ENCODE measurements at regions not wholly inside any gene's neighbourhood (a gene's known extent, or its start where the extent isn't known, plus 50 kb on each side); places are given as distances from the start of the nearest gene placed in this dataset.

DNA sequence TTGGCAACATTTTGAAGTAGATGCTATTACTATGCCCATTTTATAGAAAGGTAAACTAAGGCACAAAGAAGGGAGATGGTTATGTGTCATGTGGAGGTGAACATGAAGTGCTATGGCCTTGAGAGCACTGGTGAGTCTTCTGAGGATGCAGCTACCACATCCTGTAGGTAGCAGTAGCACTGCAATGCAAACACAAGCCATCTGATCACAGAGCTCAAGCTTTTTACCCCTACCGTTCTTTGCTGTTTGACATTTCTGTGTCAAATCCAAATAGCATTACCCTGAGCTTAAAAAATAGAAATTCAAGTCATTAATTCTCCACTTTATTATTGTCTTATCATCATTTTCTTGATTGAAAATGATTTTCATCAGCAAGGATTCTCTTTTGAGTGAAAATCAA is 382.9 kb downstream of the KCTD12 start:
- DNase-seq = peak in 1 of 2 experiments; percentile 23

DNA sequence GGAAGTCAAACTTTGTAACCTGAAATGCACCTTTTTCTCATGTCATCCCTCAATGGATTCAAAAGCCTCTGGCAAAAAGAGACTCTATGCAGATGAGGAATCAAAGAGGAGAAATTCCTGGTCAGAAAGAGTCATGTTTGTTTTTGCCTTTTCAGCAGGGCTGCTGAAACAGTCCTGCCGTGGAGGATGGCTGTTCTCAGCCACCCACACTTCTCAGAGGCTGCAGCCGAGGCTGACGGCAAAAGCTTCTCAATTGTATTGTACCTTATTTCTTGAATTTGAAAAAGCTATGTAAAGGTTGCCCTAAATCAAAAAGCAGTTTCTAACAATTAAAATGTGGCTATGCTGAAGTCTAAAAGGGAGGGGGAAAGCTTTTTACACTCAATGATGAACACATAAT is 385.3 kb downstream of the KCTD12 start:
- no peak for DNase-seq

DNA sequence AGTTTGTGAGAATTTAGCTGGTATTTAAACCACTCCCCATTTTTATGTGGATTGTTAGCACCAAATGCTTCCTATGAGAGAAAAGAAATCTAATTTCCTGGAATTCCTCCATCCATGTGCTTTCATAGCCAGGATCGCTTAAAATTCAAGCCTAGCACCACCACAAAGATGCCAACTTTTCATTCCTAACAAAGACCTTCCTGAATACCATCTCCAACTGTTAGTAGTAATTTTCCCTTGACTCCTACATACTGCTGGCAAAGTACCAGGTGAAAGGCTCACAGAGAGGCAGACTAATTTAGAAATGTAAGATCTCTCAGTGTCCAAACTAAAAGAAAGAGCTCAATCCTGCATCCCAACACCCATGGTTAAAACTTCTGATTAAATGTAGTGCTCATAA is 386.3 kb downstream of the KCTD12 start:
- DNase-seq = no peak

DNA sequence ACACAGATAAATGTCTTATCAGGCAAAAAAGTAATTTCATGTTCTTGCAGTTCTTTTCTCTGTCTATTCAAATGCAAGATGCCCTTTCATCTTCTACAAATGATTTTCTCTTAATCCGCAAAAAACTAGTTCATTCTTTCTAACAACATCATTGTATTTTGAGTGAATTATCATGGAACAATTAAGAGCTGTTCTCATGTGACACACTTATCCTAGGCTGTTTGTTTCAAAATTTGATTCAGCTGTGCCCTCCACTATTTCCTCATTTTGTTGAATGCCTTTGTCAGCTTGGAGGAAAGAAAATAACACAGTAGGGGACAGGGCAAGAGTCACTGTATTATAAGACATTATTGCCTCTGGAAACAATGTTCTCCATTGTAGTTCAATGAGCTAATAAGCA is 396.9 kb downstream of the KCTD12 start:
- DNase-seq = no peak

DNA sequence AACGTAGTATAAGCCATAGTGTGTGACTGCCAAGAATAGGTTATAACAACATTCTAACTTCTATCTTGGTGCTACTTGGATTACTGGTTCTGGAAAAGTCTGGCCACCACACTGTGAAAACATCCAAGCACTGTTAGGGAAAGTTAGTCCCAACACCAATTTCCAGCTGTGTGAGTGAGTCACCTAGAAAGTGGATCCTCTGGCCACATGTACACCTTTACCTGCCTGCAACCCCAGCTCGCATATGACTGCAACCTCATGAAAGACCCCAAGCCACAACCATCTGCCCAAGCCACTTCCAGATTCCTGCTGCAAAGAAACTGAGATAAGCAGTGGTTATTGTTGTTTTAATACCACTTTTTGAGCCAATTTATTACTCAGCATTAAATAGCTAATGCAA is 404.5 kb downstream of the KCTD12 start:
- no peak for DNase-seq

DNA sequence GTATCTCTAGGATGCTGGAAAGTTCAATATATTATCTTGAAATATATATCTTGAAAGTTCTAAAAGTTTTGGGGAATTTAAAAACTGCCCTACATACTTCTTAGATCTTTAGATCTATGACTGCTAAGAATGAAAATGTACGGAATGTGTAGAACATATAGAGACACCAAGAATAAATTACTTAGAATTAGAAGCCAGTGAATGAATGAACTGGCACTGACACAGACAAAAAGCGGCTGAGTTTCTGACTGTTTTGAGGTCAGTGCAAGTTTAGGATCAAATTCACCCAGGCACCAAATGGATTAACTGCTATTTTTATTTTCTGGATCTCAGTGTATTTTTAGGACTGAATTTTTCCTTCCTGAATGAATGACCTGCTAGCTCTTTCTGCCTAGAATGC is 411.2 kb downstream of the KCTD12 start:
- DNase-seq = no peak

DNA sequence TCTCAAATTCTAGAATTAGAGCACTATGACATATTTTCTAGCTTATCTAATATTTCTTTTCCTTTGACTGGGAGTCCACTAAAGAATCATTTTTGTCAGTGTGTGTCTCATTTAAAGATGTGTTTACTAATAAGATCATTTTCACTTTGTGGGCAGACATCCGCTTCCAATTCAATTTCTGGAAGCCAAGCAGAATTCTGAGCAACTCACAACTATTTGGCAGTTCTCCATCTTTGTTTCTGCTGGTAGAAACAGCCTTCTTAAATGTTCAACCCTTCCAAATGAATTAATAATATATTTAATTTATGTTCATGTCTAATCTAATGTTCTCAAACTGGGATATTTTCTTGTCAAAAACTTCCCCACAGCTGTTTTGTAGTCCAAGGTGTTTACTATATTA is 411.8 kb downstream of the KCTD12 start:
- DNase-seq = no peak

DNA sequence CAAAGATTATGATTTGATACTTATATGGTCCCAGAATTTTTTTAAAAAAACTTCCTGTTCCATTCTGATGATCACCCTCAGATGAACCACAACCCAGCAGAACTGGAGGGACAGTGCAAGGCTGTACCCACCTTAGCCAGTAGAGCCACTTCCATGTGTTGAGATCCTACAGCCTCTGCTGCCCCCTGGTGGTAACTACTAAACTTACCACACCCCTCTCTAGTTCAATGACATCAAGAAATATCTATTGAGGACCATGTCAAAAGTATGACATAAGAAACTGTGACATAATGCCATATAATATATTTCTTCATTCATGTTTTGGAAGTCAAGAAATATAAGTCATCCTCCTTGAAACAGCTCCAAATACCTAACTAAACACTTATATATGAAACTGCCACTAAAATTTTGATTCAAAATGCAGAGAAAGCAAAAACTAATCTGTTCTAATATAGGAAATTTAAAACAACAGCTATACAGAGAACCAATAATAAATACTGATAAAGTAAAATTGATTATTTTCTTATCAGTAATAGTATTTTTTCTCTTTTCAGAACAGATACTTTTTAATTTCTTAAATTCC is 412.6 kb downstream of the KCTD12 start:
- peak; percentile 71 to 82 for DNase-seq

DNA sequence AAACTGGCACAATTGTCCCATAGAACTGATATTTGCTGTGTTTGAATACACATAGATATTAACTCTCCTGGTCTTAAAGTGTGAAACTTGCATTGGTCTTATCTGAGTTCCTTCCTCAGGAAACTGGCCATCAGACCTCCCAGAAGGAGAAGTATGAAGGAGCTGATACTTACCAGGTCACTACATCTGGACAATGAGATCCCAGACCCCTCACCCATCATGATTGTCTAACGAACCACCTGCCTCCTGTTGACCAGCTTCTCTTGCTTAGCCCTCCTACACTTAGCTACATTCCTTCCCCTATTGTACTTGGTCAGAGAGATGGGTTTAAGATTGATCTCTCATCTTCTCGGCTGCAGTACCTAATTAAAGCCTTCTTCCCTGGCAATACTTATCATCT is 413.3 kb downstream of the KCTD12 start:
- DNase-seq = no peak

DNA sequence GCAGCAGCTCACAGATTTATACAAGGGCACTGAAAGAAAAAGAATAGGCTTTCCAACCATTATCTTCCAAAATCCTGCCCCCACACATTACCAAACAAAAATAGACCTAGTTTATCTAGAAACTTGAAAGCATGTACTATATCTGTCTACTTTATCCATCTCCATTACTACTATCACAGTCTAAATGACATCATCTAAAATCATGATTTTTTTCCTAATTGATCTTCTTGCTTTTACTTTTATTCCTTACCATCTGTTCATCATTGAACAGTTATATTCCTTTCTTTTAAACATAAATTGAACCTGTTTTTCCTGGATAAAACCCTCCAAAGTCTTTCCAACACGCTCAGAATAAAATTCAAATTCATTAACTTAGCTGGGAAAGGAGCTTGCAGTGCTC is 414.7 kb downstream of the KCTD12 start:
- DNase-seq = no peak

DNA sequence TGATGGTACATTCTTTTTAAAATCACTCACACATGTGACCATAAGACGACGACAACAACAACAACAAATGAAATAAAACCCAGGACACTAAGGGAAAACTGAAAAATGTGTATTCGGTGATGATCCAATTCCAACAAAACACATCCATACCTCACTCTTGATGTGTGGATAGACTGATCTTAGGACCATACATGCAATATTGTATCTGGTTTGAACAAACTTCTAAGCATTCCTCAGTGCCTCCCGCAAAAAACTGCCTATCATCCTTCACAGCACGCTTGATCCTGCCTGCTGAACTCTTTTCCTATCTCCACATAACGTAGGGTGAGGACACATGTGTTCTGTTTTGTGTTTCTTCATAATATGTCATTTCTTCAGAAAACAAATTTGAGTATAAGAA is 415.2 kb downstream of the KCTD12 start:
- DNase-seq = no peak

DNA sequence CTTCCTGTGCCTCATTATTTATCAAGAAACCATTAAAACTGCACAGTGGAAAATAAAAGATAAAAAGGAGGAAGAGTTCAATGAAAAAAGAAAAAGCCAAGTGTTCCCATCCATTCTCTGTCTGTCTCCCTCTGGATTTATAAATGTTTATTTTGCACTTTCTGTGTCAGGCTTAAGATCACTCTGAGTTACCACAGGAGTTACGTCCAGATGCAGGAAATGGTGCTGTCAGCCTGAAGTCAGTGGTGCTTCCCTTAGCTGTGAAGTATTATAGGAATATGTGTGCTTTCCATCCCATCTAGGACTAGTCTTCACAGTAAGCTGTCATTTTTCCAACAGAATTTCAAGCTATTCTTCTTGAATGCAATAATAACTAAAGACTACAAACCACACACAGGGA is 420.2 kb downstream of the KCTD12 start:
- DNase-seq = no peak

DNA sequence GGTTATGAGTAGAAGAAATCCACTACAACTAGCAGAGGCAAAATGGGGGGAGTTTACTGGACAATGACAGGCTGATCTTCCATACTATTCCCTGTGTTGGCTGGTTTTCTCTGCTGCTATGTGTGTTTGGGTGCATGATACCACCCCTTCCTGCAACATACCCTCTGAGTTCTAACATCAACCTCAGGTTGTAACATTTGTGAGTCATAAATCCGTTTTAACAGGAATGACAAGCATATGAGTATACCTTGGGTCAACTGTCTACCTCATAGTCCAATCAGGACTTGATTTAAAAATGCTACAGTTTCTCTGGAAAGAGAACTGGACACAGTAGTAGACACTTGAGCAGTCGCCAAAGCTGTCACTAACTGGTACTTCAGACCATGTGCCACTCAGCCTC is 422.9 kb downstream of the KCTD12 start:
- no peak for DNase-seq

DNA sequence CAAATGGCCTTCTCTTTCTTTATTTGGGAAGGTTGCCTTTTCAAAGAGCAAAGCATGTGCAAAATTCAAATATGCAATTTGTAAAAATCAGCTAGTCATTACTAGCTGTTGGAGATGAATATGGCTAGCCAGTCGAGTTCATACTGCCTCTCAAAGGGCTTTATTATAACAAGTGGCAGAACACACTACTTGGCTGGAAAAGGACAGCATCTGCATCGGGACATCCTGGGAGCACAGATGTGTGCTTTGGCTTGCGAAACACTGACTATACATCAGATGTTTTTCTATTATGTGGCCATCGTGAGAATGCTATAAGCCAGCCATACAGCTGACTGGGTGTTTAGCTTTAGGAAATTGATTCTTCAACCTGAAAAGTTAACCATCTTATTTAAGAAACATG is 424.2 kb downstream of the KCTD12 start:
- no peak for DNase-seq

DNA sequence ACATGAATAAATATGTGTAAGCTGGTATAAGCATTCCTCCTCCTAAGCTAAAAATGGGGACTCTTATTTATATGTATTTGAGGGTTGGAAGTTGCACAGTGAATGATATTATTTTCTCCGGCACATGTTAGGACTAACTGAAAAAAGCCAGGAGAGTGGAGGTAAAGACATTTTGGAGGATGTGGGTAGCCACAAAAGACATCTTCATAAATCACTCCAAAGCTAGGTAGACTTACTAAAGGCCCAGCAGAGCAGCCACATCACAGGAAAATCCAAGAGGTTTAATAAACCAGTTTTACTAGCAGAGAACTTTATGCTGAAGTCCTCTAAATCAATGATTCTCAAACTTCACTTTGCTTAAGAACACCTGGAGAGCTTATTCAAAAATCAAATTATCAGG is 424.7 kb downstream of the KCTD12 start:
- DNase-seq = no peak

DNA sequence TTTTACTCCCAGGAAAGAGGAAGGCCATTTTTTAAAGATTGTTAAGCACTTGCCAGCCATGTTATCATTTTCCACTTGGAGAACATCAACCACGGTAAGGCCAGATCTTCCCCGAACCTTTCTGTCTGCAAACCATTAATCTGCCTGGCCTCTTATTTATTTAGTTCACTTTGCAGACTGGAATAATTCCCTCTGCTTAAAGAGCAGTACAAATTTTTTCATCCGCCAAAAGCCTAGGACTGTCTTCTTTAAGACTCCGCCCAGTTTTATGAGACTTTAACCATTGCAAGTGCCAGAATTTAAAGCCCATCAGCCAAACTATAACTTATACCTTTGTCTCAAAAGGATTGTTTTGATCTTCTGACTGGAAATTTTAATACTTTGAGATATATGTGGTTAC is 426.3 kb downstream of the KCTD12 start:
- no peak for DNase-seq

DNA sequence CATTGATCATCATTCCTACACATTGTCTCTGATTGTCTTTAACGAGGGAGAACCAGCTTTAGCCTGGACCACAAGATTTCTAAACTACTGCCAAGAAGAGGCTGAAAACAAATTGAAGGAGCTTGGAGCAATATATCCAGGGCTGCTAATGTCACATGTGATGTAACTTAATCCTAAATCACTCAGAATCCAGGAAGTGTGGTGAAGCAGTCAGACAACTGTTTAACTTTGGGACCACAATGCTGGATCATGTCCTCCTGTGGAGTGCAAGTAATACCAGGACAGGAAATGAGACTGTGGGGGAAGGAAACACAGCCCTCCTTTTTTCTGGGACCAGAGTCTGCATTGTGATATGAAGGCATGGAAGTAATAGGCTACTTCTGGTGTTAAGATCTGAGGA is 430.2 kb downstream of the KCTD12 start:
- DNase-seq = no peak

DNA sequence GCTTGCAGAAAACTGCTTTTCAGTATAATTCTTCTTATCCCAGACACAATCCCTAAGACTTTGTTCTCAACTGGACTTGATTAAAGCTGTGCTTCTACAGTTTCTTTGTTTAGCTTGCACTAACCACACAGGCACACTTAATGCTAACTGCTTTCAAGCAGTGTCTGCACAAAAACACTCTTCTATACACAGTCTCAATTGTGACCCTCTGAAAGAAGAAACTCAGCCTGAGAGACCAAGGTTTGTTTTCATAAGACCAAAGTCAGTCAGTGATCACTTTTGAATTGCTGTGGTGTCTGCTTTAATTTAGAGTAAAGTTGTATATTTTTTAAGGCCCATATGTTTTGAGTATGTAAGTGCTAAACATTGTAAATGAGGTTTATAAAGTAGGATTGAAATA is 431.2 kb downstream of the KCTD12 start:
- DNase-seq = no peak

DNA sequence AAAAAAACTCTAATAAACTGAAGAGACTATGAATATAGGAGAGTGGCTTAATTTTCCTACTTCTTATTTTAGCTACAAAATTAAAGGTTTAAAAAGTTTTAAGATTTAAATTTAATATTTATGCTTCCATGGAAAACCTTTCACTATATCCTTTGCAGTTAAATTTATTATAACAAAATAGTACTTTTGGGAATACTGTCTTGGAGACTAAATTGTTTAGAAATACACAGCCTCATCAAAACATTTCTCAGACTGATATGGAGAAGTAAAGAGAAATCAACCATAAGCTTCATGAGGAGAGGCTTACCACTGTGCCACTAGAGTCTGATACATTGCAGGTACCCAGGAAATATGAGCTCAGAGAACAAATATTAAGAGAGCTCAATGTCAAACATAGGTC is 436.5 kb downstream of the KCTD12 start:
- no peak for DNase-seq

DNA sequence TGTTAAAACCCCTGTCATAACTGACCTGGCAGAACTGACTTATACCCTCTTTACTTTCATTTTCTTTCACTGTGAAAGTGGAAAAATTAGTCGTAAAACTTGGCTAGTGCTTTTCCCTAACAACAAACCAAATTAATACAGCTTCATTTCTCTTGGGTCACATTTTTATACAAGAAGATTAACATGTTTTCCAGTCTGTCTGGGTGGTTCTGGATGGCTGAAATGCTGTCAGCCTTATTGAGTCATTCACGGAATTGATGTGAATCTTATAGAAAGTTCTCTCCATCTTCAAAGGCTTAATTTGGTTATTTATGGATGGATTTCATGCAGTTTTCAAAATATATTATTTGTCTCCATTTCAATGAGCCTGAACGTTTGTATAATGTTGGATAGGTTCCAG is 440.0 kb downstream of the KCTD12 start:
- DNase-seq = no peak

DNA sequence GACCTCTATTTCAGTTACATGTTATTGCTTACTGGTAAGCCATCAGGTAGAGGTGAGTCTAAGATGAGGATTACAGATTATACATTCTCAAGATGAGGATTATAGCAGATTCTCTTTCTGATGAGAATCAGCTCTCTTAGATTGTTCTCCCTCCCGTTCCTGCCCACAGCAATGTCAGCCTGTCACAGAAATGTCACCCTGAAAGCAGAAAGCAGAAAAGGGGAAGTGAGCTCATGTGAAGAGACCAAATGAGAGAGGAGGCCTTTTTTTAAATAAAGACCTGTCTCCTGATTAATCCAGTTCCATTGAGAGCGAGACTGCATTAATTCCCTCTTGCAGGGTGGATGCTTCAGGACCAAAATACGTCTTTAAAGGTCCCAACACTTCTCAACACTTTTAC is 445.6 kb downstream of the KCTD12 start:
- no peak for DNase-seq

DNA sequence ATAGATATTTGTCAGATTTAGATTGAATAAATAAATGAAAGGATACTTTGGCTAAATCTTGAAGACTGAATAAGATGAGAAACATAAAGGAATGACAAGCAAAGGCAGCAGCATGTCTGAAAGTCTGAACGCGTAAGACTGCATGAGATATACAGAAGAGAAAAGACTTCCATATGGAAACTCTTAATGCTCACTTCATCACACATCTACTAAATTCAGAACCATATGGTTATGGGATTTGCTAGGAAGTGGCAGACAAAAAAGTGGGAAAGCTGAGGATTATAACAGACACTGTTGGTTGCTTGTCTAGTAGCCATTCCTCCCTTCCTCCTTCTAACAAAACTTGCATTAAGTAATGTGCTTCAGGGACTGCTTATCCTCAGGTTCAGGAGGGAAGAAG is 446.7 kb downstream of the KCTD12 start:
- no peak for DNase-seq

DNA sequence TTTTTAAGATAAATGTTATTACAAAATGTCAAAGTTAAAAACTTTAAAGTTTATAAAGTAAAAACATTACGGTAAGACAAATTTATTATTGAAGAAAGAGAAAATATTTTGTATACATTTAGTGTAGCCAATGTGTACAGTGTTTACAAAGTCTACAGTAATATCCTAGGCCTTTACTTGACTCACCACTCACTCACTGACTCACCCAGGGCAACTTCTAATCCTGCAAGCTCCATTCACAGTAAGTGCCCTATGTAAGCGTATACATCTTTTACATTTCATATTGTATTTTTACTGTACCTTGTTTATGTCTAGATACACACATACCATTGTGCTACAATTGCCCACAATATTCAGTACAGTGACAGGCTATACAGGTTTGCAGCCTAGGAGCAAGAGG is 448.2 kb downstream of the KCTD12 start:
- no peak for DNase-seq

DNA sequence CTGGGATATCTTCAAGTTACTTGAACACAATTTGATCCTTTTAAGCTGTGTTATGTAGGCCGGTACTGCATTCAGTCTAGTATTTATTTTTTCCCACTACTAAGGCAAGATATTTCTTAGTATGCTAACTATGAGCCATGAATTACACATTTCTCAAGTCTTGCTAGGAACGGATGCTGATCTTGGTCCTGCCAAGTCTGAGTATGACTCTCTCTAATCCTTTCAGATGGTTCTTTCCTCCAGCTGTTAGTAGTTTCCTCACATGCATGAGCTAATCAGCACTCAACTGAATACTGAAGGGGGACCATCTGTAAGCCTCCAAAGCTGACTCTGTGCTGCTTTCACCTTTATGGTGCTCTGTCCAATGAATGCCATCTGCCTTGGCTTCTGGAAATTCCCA is 460.3 kb downstream of the KCTD12 start:
- DNase-seq = no peak

DNA sequence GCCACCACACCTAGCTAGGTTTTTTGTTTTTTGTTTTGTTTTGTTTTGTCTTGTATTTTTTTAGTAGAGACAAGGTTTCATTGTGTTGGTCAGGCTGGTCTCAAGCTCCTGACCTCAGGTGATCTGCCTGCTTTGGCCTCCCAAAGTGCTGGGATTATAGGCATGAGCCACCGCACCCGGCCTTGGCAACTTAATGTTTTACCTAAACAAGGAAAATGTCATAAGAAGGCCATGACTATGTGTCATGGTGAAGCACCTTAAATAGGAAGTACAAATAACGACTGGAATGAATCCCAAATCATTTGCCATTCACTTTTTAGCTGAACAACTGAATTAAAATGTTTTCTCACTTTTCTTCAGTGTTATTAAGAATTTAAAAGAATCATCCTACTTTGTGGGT is 465.2 kb downstream of the KCTD12 start:
- DNase-seq = no peak

DNA sequence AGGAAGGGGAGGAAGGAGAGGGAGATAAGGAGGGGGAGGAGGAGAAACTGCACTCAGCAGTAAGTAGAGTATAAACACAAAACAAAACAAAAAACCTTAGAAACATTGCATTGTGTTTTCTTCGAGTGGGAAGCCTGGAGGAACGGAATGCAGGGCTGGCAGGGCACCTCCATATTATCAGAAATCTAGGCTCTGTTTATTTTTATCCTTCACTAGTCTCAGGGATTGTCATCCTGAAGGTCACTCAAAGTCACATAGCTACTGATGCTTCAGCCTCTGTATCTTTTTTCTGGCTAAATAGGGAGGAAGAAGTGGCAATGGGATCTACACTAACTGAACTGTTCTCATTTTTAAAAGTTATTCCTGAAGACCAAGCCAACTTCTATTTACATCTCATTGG is 467.8 kb downstream of the KCTD12 start:
- DNase-seq = no peak

All from SHP77 (cell line).